Upper lobe of left lung (tissue), 4 donors: ENCODE measurements at regions not wholly inside any gene's neighbourhood (a gene's known extent, or its start where the extent isn't known, plus 50 kb on each side); places are given as distances from the start of the nearest gene placed in this dataset.

Source experiments
- EP300 ChIP-seq, 4 donors: sonication (generic); formaldehyde crosslinking; IDR thresholded peaks; one replicate each; pipeline ENCODE4 v1.5.1; 2017; ENCODE audit warnings: antibody characterized with exemption in 4 of 4, control low read depth in 2 of 4
- POLR2A ChIP-seq, 4 donors: fragments of 450-650 bp; IDR thresholded peaks; one replicate each; pipeline ENCODE4 v1.5.1; 2016 to 2017; ENCODE audit warnings: antibody characterized with exemption in 4 of 4, mild to moderate bottlenecking in 2 of 4
- POLR2AphosphoS5 ChIP-seq, 2 donors: sonication (generic); formaldehyde crosslinking; IDR thresholded peaks; one replicate each; pipeline ENCODE4 v1.5.1; 2017; ENCODE audit warnings: antibody characterized with exemption in 2 of 2
- TF ChIP-seq, protein P1 (sequence below), 6 experiments: fragments of 450-650 bp in 4 of 6; fragments of 200-600 bp in 2 of 6; sonication (generic) in 2 of 6; IDR thresholded peaks; one replicate each; pipeline ENCODE4 v1.5.1; 2016 to 2019; ENCODE audit warnings: antibody characterized with exemption in 6 of 6

GRCh38 chr14:98028162-98028561 is 1231.0 kb downstream of the VRK1 start:
- TF ChIP-seq, protein P1, sequence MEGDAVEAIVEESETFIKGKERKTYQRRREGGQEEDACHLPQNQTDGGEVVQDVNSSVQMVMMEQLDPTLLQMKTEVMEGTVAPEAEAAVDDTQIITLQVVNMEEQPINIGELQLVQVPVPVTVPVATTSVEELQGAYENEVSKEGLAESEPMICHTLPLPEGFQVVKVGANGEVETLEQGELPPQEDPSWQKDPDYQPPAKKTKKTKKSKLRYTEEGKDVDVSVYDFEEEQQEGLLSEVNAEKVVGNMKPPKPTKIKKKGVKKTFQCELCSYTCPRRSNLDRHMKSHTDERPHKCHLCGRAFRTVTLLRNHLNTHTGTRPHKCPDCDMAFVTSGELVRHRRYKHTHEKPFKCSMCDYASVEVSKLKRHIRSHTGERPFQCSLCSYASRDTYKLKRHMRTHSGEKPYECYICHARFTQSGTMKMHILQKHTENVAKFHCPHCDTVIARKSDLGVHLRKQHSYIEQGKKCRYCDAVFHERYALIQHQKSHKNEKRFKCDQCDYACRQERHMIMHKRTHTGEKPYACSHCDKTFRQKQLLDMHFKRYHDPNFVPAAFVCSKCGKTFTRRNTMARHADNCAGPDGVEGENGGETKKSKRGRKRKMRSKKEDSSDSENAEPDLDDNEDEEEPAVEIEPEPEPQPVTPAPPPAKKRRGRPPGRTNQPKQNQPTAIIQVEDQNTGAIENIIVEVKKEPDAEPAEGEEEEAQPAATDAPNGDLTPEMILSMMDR (IDR thresholded peaks at IDR 0.05): no peak
- no peak for TF ChIP-seq POLR2A (IDR thresholded peaks at IDR 0.05)
- no peak for TF ChIP-seq EP300 (IDR thresholded peaks at IDR 0.05)
- TF ChIP-seq POLR2AphosphoS5 (IDR thresholded peaks at IDR 0.05): no peak
